GM23338 (cell line): ENCODE measurements at regions not wholly inside any gene's neighbourhood (a gene's known extent, or its start where the extent isn't known, plus 50 kb on each side); places are given as distances from the start of the nearest gene placed in this dataset.

Experiments used
- ATAC-seq: fragments of 200-7000 bp; cut with Tn5 transposase; 3 replicates; pipeline ENCODE4 v1.9.1; 2020
- DNase-seq: peaks from one replicate; pipeline ENCODE4 v3.0.0-alpha.2; 2015; ENCODE audit warnings: low spot score
- H2AFZ ChIP-seq: fragments of 200-600 bp; sonication (generic); 2 replicates; pipeline ENCODE4 v1.8.0; 2016; ENCODE audit warnings: antibody characterized with exemption, mild to moderate bottlenecking, moderate library complexity
- H3F3A ChIP-seq: fragments of 200-600 bp; sonication (generic); replicated peaks from 2 replicates; pipeline ENCODE4 v1.8.0; 2017; ENCODE audit warnings: antibody characterized with exemption, mixed run types, low read depth
- H3K27ac ChIP-seq: fragments of 200-600 bp; sonication (generic); 2 replicates; pipeline ENCODE4 v1.6.1; 2016; ENCODE audit warnings: low read depth
- H3K27me3 ChIP-seq: fragments of 200-600 bp; sonication (generic); 2 replicates; pipeline ENCODE4 v1.8.0; 2016; ENCODE audit warnings: mild to moderate bottlenecking, mixed run types, moderate library complexity; ENCODE audit not compliant: insufficient read depth
- H3K36me3 ChIP-seq: fragments of 200-600 bp; sonication (generic); 2 replicates; pipeline ENCODE4 v1.8.0; 2016; ENCODE audit warnings: mild to moderate bottlenecking; ENCODE audit not compliant: insufficient read depth
- H3K4me1 ChIP-seq: fragments of 200-600 bp; sonication (generic); 2 replicates; pipeline ENCODE4 v1.8.0; 2016; ENCODE audit warnings: mild to moderate bottlenecking, moderate library complexity; ENCODE audit not compliant: insufficient read depth
- H3K4me2 ChIP-seq: fragments of 200-600 bp; sonication (generic); 2 replicates; pipeline ENCODE4 v1.7.1; 2017; ENCODE audit warnings: mixed run types
- H3K4me3 ChIP-seq: fragments of 200-600 bp; sonication (generic); 2 replicates; pipeline ENCODE4 v1.6.1; 2016; ENCODE audit warnings: mixed run types
- H3K79me2 ChIP-seq: fragments of 200-600 bp; sonication (generic); replicated peaks from 2 replicates; pipeline ENCODE4 v1.8.0; 2017; ENCODE audit warnings: mild to moderate bottlenecking; ENCODE audit not compliant: insufficient read depth
- H3K9me2 ChIP-seq: fragments of 200-600 bp; sonication (generic); 2 replicates; pipeline ENCODE4 v1.8.0; 2017; ENCODE audit not compliant: insufficient read depth
- H4K20me1 ChIP-seq: fragments of 200-600 bp; sonication (generic); replicated peaks from 2 replicates; pipeline ENCODE4 v1.8.0; 2017; ENCODE audit warnings: mild to moderate bottlenecking; ENCODE audit not compliant: insufficient read depth
- H3K27ac Mint-ChIP-seq: 2 replicates; pipeline ENCODE4 v1.8.0; 2020; ENCODE audit warnings: inconsistent platforms, mild to moderate bottlenecking, moderate library complexity, mixed read lengths
- H3K27me3 Mint-ChIP-seq: 3 replicates; pipeline ENCODE4 v1.8.0; 2022; ENCODE audit warnings: low read depth, mild to moderate bottlenecking, moderate library complexity, mixed read lengths, inconsistent platforms; ENCODE audit not compliant: insufficient read depth, poor library complexity
- H3K36me3 Mint-ChIP-seq: 3 replicates; pipeline ENCODE4 v1.8.0; 2021; ENCODE audit warnings: low read depth, mild to moderate bottlenecking, inconsistent platforms, moderate library complexity, mixed read lengths
- H3K4me1 Mint-ChIP-seq: 3 replicates; pipeline ENCODE4 v1.8.0; 2020; ENCODE audit warnings: mild to moderate bottlenecking, inconsistent platforms, mixed read lengths
- H3K4me3 Mint-ChIP-seq: 3 replicates; pipeline ENCODE4 v1.8.0; 2021; ENCODE audit warnings: moderate library complexity, mild to moderate bottlenecking, inconsistent platforms, mixed read lengths
- H3K9me3 Mint-ChIP-seq: 3 replicates; pipeline ENCODE4 v1.8.0; 2020; ENCODE audit warnings: moderate library complexity, mild to moderate bottlenecking, inconsistent platforms, mixed read lengths
- CREB1 ChIP-seq: fragments of 250-450 bp; sonication (Bioruptor Pico); IDR thresholded peaks from 2 replicates; pipeline ENCODE4 v1.5.0; 2020; ENCODE audit warnings: low read depth, mild to moderate bottlenecking, moderate library complexity
- CTCF ChIP-seq, 2 experiments: fragments of 200-600 bp in 1 of 2; sonication (generic) in 1 of 2; conservative IDR thresholded peaks; 2 replicates each; pipeline versions ENCODE4 v1.5.1 to v1.6.1; 2016 to 2017; ENCODE audit warnings: antibody characterized with exemption in 2 of 2, low read depth in 2 of 2, mild to moderate bottlenecking in 2 of 2, moderate library complexity in 1 of 2
- ETS1 ChIP-seq: IDR thresholded peaks from 2 replicates; pipeline ENCODE4 v1.6.1; 2016; ENCODE audit warnings: antibody characterized with exemption
- EZH2 ChIP-seq: fragments of 200-600 bp; sonication (generic); IDR thresholded peaks from one replicate; pipeline ENCODE4 v1.8.0; 2017; ENCODE audit warnings: antibody characterized with exemption, mild to moderate bottlenecking, low read depth; ENCODE audit not compliant: unreplicated experiment
- POLR2AphosphoS5 ChIP-seq: IDR thresholded peaks from 2 replicates; pipeline ENCODE4 v1.6.1; 2016; ENCODE audit warnings: antibody characterized with exemption, low read depth
- STAT1 ChIP-seq: IDR thresholded peaks from one replicate; pipeline ENCODE4 v1.6.1; 2016; ENCODE audit warnings: antibody characterized with exemption; ENCODE audit not compliant: unreplicated experiment
- ZNF114 ChIP-seq: fragments of 250-450 bp; sonication (Bioruptor Pico); IDR thresholded peaks from 2 replicates; pipeline ENCODE4 v1.5.0; 2020; ENCODE audit warnings: mild to moderate bottlenecking, moderate library complexity
- TF ChIP-seq, protein P1 (sequence below): fragments of 250-450 bp; sonication (Bioruptor Pico); IDR thresholded peaks from 2 replicates; pipeline ENCODE4 v1.5.0; 2020; ENCODE audit warnings: mild to moderate bottlenecking, moderate library complexity

DNA sequence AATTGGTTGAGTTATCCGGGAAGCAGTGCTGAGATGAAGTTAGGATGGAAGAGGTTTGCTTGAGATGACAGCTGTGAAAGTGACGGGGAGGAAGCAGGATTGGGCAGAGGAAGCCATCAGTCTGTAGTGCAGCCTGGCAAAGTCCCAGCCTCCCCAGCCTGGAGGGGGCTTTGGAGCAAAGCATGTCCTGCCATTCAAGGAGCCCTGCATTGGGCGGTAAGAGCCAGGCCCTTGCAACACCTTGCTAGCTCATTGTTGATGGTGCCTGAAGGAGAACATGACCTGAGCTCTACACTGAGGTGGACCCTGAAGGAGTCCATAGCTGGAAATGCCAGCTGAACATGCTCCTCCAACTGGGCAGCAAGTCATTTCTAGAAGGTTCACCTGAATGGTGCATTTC lies 228.9 kb downstream of the ACKR3 start:
- Histone ChIP-seq H3K9me2 (peaks cover 11% of the 10 kb centered on the region; the same call in 1 of the 2 replicates), H3F3A (no peaks in the 10 kb centered on the region), H2AFZ (no peak overlapping the region), H3K4me3 (no peak overlapping the region), H3K4me2 (no peak overlapping the region), H3K27ac (no peak overlapping the region), H3K27me3 (no peaks in the 10 kb centered on the region), H3K79me2 (no peaks in the 10 kb centered on the region), H3K36me3 (no peaks in the 10 kb centered on the region), H4K20me1 (no peaks in the 10 kb centered on the region), H3K4me1 (peaks cover 5% of the 10 kb centered on the region)
- Mint-ChIP-seq H3K9me3 (no peaks in the 10 kb centered on the region; the same call in 2 of the 3 replicates), H3K36me3 (no peaks in the 10 kb centered on the region), H3K27me3 (peaks cover 5% of the 10 kb centered on the region), H3K4me1 (no peaks in the 10 kb centered on the region), H3K4me3 (no peak overlapping the region), H3K27ac (no peak overlapping the region)
- TF ChIP-seq POLR2AphosphoS5 (no peak), STAT1 (no peak), CTCF (conservative IDR thresholded peaks at IDR 0.05; ENCODE audit: low read depth in 2 of 2) (no peak), ETS1 (no peak), CREB1 (CRISPR knock-in tag) (no peak), ZNF114 (no peak), EZH2 (no peak)
- TF ChIP-seq, protein P1, sequence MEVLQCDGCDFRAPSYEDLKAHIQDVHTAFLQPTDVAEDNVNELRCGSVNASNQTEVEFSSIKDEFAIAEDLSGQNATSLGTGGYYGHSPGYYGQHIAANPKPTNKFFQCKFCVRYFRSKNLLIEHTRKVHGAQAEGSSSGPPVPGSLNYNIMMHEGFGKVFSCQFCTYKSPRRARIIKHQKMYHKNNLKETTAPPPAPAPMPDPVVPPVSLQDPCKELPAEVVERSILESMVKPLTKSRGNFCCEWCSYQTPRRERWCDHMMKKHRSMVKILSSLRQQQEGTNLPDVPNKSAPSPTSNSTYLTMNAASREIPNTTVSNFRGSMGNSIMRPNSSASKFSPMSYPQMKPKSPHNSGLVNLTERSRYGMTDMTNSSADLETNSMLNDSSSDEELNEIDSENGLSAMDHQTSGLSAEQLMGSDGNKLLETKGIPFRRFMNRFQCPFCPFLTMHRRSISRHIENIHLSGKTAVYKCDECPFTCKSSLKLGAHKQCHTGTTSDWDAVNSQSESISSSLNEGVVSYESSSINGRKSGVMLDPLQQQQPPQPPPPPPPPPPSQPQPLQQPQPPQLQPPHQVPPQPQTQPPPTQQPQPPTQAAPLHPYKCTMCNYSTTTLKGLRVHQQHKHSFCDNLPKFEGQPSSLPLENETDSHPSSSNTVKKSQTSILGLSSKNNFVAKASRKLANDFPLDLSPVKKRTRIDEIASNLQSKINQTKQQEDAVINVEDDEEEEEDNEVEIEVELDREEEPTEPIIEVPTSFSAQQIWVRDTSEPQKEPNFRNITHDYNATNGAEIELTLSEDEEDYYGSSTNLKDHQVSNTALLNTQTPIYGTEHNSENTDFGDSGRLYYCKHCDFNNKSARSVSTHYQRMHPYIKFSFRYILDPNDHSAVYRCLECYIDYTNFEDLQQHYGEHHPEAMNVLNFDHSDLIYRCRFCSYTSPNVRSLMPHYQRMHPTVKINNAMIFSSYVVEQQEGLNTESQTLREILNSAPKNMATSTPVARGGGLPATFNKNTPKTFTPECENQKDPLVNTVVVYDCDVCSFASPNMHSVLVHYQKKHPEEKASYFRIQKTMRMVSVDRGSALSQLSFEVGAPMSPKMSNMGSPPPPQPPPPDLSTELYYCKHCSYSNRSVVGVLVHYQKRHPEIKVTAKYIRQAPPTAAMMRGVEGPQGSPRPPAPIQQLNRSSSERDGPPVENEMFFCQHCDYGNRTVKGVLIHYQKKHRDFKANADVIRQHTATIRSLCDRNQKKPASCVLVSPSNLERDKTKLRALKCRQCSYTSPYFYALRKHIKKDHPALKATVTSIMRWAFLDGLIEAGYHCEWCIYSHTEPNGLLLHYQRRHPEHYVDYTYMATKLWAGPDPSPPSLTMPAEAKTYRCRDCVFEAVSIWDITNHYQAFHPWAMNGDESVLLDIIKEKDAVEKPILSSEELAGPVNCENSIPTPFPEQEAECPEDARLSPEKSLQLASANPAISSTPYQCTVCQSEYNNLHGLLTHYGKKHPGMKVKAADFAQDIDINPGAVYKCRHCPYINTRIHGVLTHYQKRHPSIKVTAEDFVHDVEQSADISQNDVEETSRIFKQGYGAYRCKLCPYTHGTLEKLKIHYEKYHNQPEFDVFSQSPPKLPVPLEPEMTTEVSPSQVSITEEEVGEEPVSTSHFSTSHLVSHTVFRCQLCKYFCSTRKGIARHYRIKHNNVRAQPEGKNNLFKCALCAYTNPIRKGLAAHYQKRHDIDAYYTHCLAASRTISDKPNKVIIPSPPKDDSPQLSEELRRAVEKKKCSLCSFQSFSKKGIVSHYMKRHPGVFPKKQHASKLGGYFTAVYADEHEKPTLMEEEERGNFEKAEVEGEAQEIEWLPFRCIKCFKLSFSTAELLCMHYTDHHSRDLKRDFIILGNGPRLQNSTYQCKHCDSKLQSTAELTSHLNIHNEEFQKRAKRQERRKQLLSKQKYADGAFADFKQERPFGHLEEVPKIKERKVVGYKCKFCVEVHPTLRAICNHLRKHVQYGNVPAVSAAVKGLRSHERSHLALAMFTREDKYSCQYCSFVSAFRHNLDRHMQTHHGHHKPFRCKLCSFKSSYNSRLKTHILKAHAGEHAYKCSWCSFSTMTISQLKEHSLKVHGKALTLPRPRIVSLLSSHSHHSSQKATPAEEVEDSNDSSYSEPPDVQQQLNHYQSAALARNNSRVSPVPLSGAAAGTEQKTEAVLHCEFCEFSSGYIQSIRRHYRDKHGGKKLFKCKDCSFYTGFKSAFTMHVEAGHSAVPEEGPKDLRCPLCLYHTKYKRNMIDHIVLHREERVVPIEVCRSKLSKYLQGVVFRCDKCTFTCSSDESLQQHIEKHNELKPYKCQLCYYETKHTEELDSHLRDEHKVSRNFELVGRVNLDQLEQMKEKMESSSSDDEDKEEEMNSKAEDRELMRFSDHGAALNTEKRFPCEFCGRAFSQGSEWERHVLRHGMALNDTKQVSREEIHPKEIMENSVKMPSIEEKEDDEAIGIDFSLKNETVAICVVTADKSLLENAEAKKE (CRISPR knock-in tag), result no peak
- no peak for ATAC-seq
- DNase-seq, result no peak
